ENCODE measurements at regions not wholly inside any gene's neighbourhood (a gene's known extent, or its start where the extent isn't known, plus 50 kb on each side); places are given as distances from the start of the nearest gene placed in this dataset.

DNA sequence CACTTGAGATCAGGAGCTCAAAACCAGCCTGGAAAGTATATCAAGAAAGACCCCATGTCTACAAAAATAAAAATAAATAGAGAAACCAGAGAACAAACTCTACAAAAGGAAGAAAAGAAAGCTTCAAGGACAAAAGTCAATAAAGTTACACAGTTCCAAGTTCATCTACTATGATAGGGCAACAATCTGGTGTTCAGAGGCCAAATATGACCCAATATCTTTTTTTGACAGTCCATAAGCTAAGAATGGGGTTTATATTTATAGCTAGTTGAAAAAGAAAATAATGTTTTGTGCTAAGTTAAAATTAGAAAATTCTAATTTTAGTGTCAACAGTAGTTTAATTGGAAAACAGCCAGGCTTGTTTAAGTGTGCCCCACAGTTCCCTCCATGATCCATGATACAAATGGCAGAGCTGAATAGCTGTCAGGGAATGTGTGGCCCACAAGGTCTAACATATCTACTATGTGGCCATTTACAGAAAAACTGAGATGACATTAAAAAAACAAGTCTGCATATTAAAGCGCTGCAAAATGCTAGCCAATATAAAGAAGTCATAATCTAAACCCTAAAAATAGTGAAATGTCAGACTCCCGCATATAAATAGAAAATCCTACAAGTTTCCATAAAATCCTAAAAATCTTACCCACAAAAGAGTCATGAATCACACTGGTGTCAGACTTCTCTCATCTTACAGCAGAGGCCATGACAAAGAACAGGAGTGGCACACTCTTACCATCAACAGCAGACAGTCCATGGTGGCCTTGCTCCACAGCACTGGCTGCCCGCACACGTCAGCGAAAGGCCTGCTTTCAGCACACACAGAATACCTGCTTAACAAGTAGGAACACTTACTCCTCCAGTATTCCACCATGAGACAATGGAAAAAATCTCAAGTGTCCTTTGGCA, 281.9 kb upstream of the HSFY2 start:
- H3K27me3 ChIP-seq (ENCODE audit: control insufficient read depth in 4 of 4, insufficient read depth in 4 of 4, low read length in 3 of 4) = no peaks in the 10 kb centered on the region
- WGBS = 98% methylated on average over 5 of the region's 5 CpGs

More for the DNA sequence above, 281.9 kb upstream of the HSFY2 start:
- Histone ChIP-seq H3K27ac (ENCODE audit: low read depth in 1 of 2, low read length in 2 of 2) (no peak overlapping the region), H3K36me3 (ENCODE audit: control insufficient read depth in 4 of 4, insufficient read depth in 3 of 4, low read depth in 1 of 4, low read length in 3 of 4) (no peaks in the 10 kb centered on the region), H3K4me3 (ENCODE audit: low read depth in 1 of 3, low read length in 3 of 3) (no peak overlapping the region), H3K9me3 (ENCODE audit: control insufficient read depth in 4 of 4, low read length in 3 of 4) (no peaks in the 10 kb centered on the region), H3K9ac (ENCODE audit: low read depth in 1 of 2, low read length in 2 of 2) (no peak overlapping the region), H3K4me1 (ENCODE audit: control insufficient read depth in 4 of 4, insufficient read depth in 4 of 4, low read length in 3 of 4) (no peaks in the 10 kb centered on the region)
- DNase-seq (ENCODE audit: low spot score) = no peak
- TF ChIP-seq TAF1 (conservative IDR thresholded peaks at IDR 0.05) (no peak), ATF3 (IDR thresholded peaks at IDR 0.05) (no peak), RXRA (IDR thresholded peaks at IDR 0.05) (no peak), FOXA1 (IDR thresholded peaks at IDR 0.05) (no peak), NR2F2 (IDR thresholded peaks at IDR 0.05) (no peak), SP1 (IDR thresholded peaks at IDR 0.05) (no peak), CTCF (IDR thresholded peaks at IDR 0.05; ENCODE audit: low read depth, low read length, missing input control) (no peak), EGR1 (IDR thresholded peaks at IDR 0.05; ENCODE audit: low read depth in 2 of 2) (no peak), HNF4A (conservative IDR thresholded peaks at IDR 0.05) (no peak), JUND (IDR thresholded peaks at IDR 0.05) (no peak), HNF4G (IDR thresholded peaks at IDR 0.05) (no peak), RAD21 (IDR thresholded peaks at IDR 0.05) (no peak)
- TF ChIP-seq, protein P1, sequence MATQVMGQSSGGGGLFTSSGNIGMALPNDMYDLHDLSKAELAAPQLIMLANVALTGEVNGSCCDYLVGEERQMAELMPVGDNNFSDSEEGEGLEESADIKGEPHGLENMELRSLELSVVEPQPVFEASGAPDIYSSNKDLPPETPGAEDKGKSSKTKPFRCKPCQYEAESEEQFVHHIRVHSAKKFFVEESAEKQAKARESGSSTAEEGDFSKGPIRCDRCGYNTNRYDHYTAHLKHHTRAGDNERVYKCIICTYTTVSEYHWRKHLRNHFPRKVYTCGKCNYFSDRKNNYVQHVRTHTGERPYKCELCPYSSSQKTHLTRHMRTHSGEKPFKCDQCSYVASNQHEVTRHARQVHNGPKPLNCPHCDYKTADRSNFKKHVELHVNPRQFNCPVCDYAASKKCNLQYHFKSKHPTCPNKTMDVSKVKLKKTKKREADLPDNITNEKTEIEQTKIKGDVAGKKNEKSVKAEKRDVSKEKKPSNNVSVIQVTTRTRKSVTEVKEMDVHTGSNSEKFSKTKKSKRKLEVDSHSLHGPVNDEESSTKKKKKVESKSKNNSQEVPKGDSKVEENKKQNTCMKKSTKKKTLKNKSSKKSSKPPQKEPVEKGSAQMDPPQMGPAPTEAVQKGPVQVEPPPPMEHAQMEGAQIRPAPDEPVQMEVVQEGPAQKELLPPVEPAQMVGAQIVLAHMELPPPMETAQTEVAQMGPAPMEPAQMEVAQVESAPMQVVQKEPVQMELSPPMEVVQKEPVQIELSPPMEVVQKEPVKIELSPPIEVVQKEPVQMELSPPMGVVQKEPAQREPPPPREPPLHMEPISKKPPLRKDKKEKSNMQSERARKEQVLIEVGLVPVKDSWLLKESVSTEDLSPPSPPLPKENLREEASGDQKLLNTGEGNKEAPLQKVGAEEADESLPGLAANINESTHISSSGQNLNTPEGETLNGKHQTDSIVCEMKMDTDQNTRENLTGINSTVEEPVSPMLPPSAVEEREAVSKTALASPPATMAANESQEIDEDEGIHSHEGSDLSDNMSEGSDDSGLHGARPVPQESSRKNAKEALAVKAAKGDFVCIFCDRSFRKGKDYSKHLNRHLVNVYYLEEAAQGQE (IDR thresholded peaks at IDR 0.05) = no peak
- TF ChIP-seq, protein P2, sequence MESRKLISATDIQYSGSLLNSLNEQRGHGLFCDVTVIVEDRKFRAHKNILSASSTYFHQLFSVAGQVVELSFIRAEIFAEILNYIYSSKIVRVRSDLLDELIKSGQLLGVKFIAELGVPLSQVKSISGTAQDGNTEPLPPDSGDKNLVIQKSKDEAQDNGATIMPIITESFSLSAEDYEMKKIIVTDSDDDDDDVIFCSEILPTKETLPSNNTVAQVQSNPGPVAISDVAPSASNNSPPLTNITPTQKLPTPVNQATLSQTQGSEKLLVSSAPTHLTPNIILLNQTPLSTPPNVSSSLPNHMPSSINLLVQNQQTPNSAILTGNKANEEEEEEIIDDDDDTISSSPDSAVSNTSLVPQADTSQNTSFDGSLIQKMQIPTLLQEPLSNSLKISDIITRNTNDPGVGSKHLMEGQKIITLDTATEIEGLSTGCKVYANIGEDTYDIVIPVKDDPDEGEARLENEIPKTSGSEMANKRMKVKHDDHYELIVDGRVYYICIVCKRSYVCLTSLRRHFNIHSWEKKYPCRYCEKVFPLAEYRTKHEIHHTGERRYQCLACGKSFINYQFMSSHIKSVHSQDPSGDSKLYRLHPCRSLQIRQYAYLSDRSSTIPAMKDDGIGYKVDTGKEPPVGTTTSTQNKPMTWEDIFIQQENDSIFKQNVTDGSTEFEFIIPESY (IDR thresholded peaks at IDR 0.05) = no peak

All from liver (tissue), 8 donors.